Keratinocyte (primary cell): ENCODE measurements at regions not wholly inside any gene's neighbourhood (a gene's known extent, or its start where the extent isn't known, plus 50 kb on each side); places are given as distances from the start of the nearest gene placed in this dataset.

Experiments used
- DNase-seq: peaks from one replicate; pipeline ENCODE4 v3.0.0-alpha.2; 2011; ENCODE audit warnings: low read depth, missing footprints, low spot score
- FAIRE-seq: peaks from 2 replicates; lab custom pipeline; 2011; peaks lifted over from hg19 to GRCh38; lab: Jason Lieb, UNC
- H2AFZ ChIP-seq: 2 replicates; pipeline ENCODE4 v1.6.0; 2012; ENCODE audit warnings: low read length, control low read depth, inconsistent platforms; ENCODE audit not compliant: control insufficient read depth
- H3K27ac ChIP-seq: 2 replicates; pipeline ENCODE4 v1.5.1; 2011; ENCODE audit warnings: low read length; ENCODE audit not compliant: control insufficient read depth, insufficient read depth
- H3K27me3 ChIP-seq: 3 replicates; pipeline ENCODE4 v1.6.0; 2011; ENCODE audit warnings: low read length; ENCODE audit not compliant: control insufficient read depth, insufficient read depth; ENCODE audit errors: extremely low read depth
- H3K36me3 ChIP-seq, 2 experiments: 2 replicates in 1 of 2; 3 replicates in 1 of 2; pipeline ENCODE4 v1.5.1; 2011; ENCODE audit warnings: low read length in 2 of 2, mild to moderate bottlenecking in 1 of 2; ENCODE audit not compliant: control insufficient read depth in 2 of 2, insufficient read depth in 2 of 2; ENCODE audit errors: extremely low read depth in 1 of 2
- H3K4me1 ChIP-seq: 3 replicates; pipeline ENCODE4 v1.5.1; 2011; ENCODE audit warnings: low read length; ENCODE audit not compliant: control insufficient read depth, insufficient read depth; ENCODE audit errors: extremely low read depth
- H3K4me2 ChIP-seq: 3 replicates; pipeline ENCODE4 v1.6.0; 2011; ENCODE audit warnings: low read depth, low read length; ENCODE audit not compliant: control insufficient read depth, insufficient read depth; ENCODE audit errors: extremely low read depth
- H3K4me3 ChIP-seq, 3 experiments: fragments of 200-600 bp in 1 of 3; sonication (generic) in 1 of 3; 2 replicates in 2 of 3; 3 replicates in 1 of 3; pipeline ENCODE4 v1.5.1; 2011 to 2016; ENCODE audit warnings: low read length in 3 of 3, mild to moderate bottlenecking in 3 of 3, control low read depth in 2 of 3, inconsistent platforms in 1 of 3, low read depth in 1 of 3, mixed read lengths in 1 of 3, mixed run types in 1 of 3, moderate library complexity in 1 of 3; ENCODE audit not compliant: control insufficient read depth in 2 of 3, insufficient read depth in 2 of 3; ENCODE audit errors: extremely low read depth in 1 of 3
- H3K79me2 ChIP-seq: 2 replicates; pipeline ENCODE4 v1.6.0; 2012; ENCODE audit warnings: low read length; ENCODE audit not compliant: control insufficient read depth, insufficient read depth
- H3K9ac ChIP-seq: 3 replicates; pipeline ENCODE4 v1.6.0; 2011; ENCODE audit warnings: low read length; ENCODE audit not compliant: control insufficient read depth, insufficient read depth; ENCODE audit errors: extremely low read depth
- H3K9me1 ChIP-seq: 3 replicates; pipeline ENCODE4 v1.6.0; 2011; ENCODE audit warnings: low read length; ENCODE audit not compliant: control insufficient read depth, insufficient read depth; ENCODE audit errors: extremely low read depth
- H3K9me3 ChIP-seq: 2 replicates; pipeline ENCODE4 v1.5.1; 2012; ENCODE audit warnings: low read depth, low read length; ENCODE audit not compliant: control insufficient read depth
- H4K20me1 ChIP-seq: 3 replicates; pipeline ENCODE4 v1.6.0; 2011; ENCODE audit warnings: low read length; ENCODE audit not compliant: control insufficient read depth, insufficient read depth; ENCODE audit errors: extremely low read depth
- EZH2 ChIP-seq: IDR thresholded peaks from one replicate; pipeline ENCODE4 v1.6.1; 2012; ENCODE audit warnings: inconsistent platforms, mild to moderate bottlenecking, low read length, moderate library complexity
- dilution Hi-C: fragments of 300-500 bp; cut with MboI; formaldehyde crosslinking; loops from one replicate; pipeline ENCODE4 v1.7.0; 2020; ENCODE audit warnings: low sequenced_read_pairs; ENCODE audit not compliant: extremely low pct_ligation_motif_present
- TF ChIP-seq, protein P1 (sequence below), 3 experiments: IDR thresholded peaks in 1 of 3; conservative IDR thresholded peaks in 1 of 3; optimal IDR thresholded peaks in 1 of 3; 2 replicates in 2 of 3; 3 replicates in 1 of 3; pipeline versions ENCODE3 to v1.5.1; 2011; ENCODE audit warnings: low read length in 3 of 3, mild to moderate bottlenecking in 3 of 3, moderate library complexity in 2 of 3, control low read depth in 1 of 3, inconsistent platforms in 1 of 3; ENCODE audit not compliant: insufficient read depth in 2 of 3; ENCODE audit errors: extremely low read depth in 1 of 3

DNA sequence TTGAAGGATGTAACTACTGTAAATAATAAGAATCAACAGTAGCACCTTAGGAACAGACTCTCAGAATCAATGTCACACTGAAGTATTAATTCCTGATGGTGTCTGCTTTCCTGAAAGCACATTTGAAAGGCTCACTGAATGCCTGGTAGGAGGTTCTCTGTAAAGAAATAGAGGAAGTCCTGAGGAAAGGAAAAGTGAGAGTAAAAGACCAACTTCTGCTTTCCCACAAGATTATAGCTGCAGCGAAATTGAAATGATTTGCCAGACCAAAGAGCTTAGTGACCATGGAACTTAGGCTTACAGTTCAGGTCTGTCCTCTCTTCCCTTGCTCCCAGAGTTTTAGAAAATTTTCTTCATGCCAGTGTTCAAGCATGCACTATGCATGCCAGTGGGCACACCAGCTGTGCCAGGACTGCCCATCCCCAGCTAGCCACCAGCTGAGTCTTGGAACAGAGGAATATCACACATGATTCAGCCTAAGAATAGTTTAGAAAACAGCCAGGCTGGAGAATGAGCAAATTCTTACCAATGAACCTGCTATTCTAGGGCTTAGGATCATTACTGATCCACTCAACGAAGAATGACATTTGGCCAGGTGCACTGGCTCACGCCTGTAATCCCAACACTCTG is 123.2 kb downstream of the HERPUD2 start:
- no peak overlapping the region for H3K4me2 ChIP-seq
- no peaks in the 10 kb centered on the region for H3K79me2 ChIP-seq
- TF ChIP-seq EZH2, result no peak
- TF ChIP-seq, protein P1, sequence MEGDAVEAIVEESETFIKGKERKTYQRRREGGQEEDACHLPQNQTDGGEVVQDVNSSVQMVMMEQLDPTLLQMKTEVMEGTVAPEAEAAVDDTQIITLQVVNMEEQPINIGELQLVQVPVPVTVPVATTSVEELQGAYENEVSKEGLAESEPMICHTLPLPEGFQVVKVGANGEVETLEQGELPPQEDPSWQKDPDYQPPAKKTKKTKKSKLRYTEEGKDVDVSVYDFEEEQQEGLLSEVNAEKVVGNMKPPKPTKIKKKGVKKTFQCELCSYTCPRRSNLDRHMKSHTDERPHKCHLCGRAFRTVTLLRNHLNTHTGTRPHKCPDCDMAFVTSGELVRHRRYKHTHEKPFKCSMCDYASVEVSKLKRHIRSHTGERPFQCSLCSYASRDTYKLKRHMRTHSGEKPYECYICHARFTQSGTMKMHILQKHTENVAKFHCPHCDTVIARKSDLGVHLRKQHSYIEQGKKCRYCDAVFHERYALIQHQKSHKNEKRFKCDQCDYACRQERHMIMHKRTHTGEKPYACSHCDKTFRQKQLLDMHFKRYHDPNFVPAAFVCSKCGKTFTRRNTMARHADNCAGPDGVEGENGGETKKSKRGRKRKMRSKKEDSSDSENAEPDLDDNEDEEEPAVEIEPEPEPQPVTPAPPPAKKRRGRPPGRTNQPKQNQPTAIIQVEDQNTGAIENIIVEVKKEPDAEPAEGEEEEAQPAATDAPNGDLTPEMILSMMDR (optimal IDR thresholded peaks at IDR 0.05 in 1 of 3, IDR thresholded peaks at IDR 0.05 in 1 of 3, conservative IDR thresholded peaks at IDR 0.05 in 1 of 3; ENCODE audit: extremely low read depth in 1 of 3, insufficient read depth in 2 of 3, low read length in 3 of 3), result no peak
- H3K9ac ChIP-seq, result no peak overlapping the region
- FAIRE-seq (no peak), DNase-seq (no peak)
- no peak overlapping the region for H3K4me3 ChIP-seq
- H3K27ac ChIP-seq, result no peak overlapping the region
- dilution Hi-C loops, result no loop called here
- H3K4me1 ChIP-seq, result no peaks in the 10 kb centered on the region
- H3K9me3 ChIP-seq, result no peaks in the 10 kb centered on the region
- H3K9me1 ChIP-seq, result no peaks in the 10 kb centered on the region
- no peaks in the 10 kb centered on the region for H3K36me3 ChIP-seq
- no peaks in the 10 kb centered on the region for H3K27me3 ChIP-seq
- H2AFZ ChIP-seq, result no peak overlapping the region
- H4K20me1 ChIP-seq, result no peaks in the 10 kb centered on the region

DNA sequence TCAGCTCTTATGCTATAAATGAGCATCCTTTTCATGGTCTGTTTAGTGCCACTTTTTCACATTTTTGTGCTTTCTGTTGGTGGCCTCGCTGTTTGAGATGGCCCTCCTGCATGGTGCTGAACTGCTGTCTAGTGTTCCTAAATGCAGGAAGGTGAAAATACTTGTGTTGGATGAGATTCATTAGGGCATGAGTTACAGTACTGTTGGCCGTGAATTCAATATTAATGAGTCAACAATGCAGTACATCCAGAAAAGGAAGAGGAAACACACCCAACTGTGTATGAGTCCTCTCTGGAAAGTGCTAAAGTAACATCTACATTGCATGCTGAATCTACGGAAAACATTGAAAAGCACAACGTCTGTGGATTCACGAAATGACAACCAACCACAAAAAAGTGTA is 124.0 kb downstream of the HERPUD2 start:
- Histone ChIP-seq H3K9me3 (no peaks in the 10 kb centered on the region), H3K27me3 (no peaks in the 10 kb centered on the region), H3K4me2 (no peak overlapping the region), H3K36me3 (no peaks in the 10 kb centered on the region), H4K20me1 (no peaks in the 10 kb centered on the region), H3K4me3 (no peak overlapping the region), H2AFZ (no peak overlapping the region), H3K79me2 (no peaks in the 10 kb centered on the region), H3K27ac (no peak overlapping the region), H3K9me1 (no peaks in the 10 kb centered on the region), H3K9ac (no peak overlapping the region), H3K4me1 (no peaks in the 10 kb centered on the region)
- DNase-seq, result no peak
- FAIRE-seq, result no peak
- TF ChIP-seq EZH2, result no peak
- TF ChIP-seq, protein P1 (optimal IDR thresholded peaks at IDR 0.05 in 1 of 3, IDR thresholded peaks at IDR 0.05 in 1 of 3, conservative IDR thresholded peaks at IDR 0.05 in 1 of 3; ENCODE audit: extremely low read depth in 1 of 3, insufficient read depth in 2 of 3, low read length in 3 of 3), result no peak
- dilution Hi-C loops, result no loop called here
